ENCODE measurements at regions not wholly inside any gene's neighbourhood (a gene's known extent, or its start where the extent isn't known, plus 50 kb on each side); places are given as distances from the start of the nearest gene placed in this dataset.

GRCh38 chr12:111169032-111169431, 199.9 kb downstream of the PHETA1 start:
- Mint-ChIP-seq H3K4me3 (ENCODE audit: unreplicated experiment) (no peak overlapping the region), H3K27ac (ENCODE audit: unreplicated experiment) (no peak overlapping the region), H3K4me1 (ENCODE audit: low read depth, unreplicated experiment) (peaks cover 9% of the 10 kb centered on the region), H3K36me3 (ENCODE audit: unreplicated experiment) (peaks cover 4% of the 10 kb centered on the region), H3K27me3 (ENCODE audit: unreplicated experiment) (peaks cover 2% of the 10 kb centered on the region), H3K9me3 (ENCODE audit: unreplicated experiment) (no peaks in the 10 kb centered on the region)
- no peak for DNase-seq
- TF ChIP-seq, protein P1, sequence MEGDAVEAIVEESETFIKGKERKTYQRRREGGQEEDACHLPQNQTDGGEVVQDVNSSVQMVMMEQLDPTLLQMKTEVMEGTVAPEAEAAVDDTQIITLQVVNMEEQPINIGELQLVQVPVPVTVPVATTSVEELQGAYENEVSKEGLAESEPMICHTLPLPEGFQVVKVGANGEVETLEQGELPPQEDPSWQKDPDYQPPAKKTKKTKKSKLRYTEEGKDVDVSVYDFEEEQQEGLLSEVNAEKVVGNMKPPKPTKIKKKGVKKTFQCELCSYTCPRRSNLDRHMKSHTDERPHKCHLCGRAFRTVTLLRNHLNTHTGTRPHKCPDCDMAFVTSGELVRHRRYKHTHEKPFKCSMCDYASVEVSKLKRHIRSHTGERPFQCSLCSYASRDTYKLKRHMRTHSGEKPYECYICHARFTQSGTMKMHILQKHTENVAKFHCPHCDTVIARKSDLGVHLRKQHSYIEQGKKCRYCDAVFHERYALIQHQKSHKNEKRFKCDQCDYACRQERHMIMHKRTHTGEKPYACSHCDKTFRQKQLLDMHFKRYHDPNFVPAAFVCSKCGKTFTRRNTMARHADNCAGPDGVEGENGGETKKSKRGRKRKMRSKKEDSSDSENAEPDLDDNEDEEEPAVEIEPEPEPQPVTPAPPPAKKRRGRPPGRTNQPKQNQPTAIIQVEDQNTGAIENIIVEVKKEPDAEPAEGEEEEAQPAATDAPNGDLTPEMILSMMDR (IDR thresholded peaks at IDR 0.05; ENCODE audit: partially characterized antibody, unreplicated experiment) = no peak

DNA sequence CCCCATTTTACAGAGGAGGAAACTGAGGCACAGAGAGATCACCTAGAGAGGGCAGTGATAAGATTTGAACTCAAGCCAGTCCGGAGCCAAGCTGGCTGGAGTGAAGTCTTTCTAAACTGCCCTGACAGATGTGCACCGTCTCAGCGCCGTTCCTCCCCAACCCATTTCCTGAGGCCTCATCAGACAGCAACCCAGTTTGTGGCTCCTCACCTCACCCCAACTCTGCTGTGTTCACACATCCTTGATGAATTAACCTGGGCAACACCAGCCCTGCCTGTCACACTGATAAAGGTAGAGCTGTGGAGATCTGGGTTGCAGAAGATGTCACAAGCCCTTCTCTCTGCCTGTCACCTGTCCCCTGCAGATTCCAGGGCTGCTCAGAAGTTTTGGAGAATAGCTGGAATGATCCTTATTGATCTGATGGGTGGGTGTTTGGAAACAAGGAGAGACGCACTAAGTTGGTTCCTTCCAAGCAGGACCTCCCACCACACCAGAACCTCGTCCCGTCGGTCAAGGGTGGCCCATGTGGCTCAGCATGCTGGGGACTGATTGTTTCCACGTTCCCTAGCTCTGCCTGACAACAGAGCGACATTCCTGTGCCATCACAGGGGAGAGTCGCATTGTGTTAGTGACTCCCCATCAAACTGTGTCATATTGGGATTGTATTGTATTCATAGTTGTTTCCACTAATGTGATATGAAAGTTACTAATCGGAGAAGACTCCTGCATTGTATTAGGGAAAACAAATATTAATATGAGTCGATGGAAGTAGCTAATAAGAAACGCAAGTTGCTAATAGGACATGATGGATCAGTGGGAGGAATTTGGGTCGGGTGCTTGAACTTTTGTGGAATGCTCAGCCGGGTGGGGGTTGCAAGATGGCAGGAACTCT, 200.6 kb downstream of the PHETA1 start:
- Mint-ChIP-seq H3K4me3 (ENCODE audit: unreplicated experiment) (no peak overlapping the region), H3K36me3 (ENCODE audit: unreplicated experiment) (no peaks in the 10 kb centered on the region), H3K9me3 (ENCODE audit: unreplicated experiment) (no peaks in the 10 kb centered on the region), H3K4me1 (ENCODE audit: low read depth, unreplicated experiment) (peaks cover 9% of the 10 kb centered on the region), H3K27me3 (ENCODE audit: unreplicated experiment) (peaks cover 2% of the 10 kb centered on the region), H3K27ac (ENCODE audit: unreplicated experiment) (no peak overlapping the region)
- DNase-seq = no peak
- TF ChIP-seq, protein P1 (IDR thresholded peaks at IDR 0.05; ENCODE audit: partially characterized antibody, unreplicated experiment) = no peak

GRCh38 chr12:111166779-111167540, 201.9 kb downstream of the PHETA1 start:
- H3K4me1 Mint-ChIP-seq (ENCODE audit: low read depth, unreplicated experiment) = no peaks in the 10 kb centered on the region
- DNase-seq = no peak
- H3K27me3 Mint-ChIP-seq (ENCODE audit: unreplicated experiment) = peaks cover 2% of the 10 kb centered on the region
- H3K27ac Mint-ChIP-seq (ENCODE audit: unreplicated experiment) = no peak overlapping the region
- no peaks in the 10 kb centered on the region for H3K36me3 Mint-ChIP-seq (ENCODE audit: unreplicated experiment)
- TF ChIP-seq, protein P1 (IDR thresholded peaks at IDR 0.05; ENCODE audit: partially characterized antibody, unreplicated experiment) = no peak
- no peaks in the 10 kb centered on the region for H3K9me3 Mint-ChIP-seq (ENCODE audit: unreplicated experiment)
- H3K4me3 Mint-ChIP-seq (ENCODE audit: unreplicated experiment) = no peak overlapping the region

DNA sequence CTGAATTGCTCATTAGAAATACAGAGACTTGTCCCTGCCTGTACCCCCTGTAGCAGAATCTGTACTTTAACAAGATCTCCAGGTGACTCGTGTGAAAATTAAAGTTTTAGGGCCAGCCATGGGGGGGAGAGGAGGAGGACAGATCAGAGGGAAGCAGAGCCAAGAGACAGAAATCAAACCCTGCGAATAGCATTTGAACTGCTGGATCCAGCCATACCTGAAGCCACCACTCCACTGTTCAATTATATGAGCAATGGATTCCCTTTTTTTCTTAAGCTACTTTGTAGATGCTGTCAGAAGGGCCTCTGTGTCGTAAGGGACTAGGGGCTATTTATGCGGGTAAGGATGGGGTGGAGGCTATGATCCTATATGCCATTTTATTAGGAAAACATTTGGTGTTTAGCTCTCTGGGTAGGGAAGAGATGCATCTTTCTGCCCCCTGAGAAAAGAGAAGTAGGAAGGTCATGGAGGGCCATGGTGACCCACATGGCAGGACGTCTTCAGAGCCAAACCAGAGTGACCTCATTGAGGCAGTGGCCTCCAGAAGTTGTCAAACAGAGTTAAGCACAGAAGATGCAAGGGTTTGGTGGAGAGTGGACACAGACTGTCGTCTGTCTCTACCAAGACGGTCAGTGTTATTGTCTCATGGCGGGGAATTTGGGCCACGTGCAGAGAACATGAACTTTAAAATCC, 203.9 kb downstream of the PHETA1 start:
- no peak for DNase-seq
- H3K27ac Mint-ChIP-seq (ENCODE audit: unreplicated experiment) = no peak overlapping the region
- peaks cover 11% of the 10 kb centered on the region for H3K4me1 Mint-ChIP-seq (ENCODE audit: low read depth, unreplicated experiment)
- H3K27me3 Mint-ChIP-seq (ENCODE audit: unreplicated experiment) = peaks cover 8% of the 10 kb centered on the region
- peaks cover 9% of the 10 kb centered on the region for H3K9me3 Mint-ChIP-seq (ENCODE audit: unreplicated experiment)
- no peaks in the 10 kb centered on the region for H3K36me3 Mint-ChIP-seq (ENCODE audit: unreplicated experiment)
- TF ChIP-seq, protein P1 (IDR thresholded peaks at IDR 0.05; ENCODE audit: partially characterized antibody, unreplicated experiment) = no peak
- no peak overlapping the region for H3K4me3 Mint-ChIP-seq (ENCODE audit: unreplicated experiment)

Data from glutamatergic neuron (in vitro differentiated cells).